ENCODE measurements at regions not wholly inside any gene's neighbourhood (a gene's known extent, or its start where the extent isn't known, plus 50 kb on each side); places are given as distances from the start of the nearest gene placed in this dataset.

- no peaks in the 10 kb centered on the region for H3K9me1 ChIP-seq (ENCODE audit: control insufficient read depth, extremely low read depth, insufficient read depth, low read length)
- dilution Hi-C loops (cut with MboI; ENCODE audit: extremely low pct_ligation_motif_present, low sequenced_read_pairs), result no loop called here
- no peak for DNase-seq (ENCODE audit: low read depth, low spot score)
These were observed 77.1 kb upstream of the ATXN3L start for GRCh38 chrX:13396924-13397323.

DNA sequence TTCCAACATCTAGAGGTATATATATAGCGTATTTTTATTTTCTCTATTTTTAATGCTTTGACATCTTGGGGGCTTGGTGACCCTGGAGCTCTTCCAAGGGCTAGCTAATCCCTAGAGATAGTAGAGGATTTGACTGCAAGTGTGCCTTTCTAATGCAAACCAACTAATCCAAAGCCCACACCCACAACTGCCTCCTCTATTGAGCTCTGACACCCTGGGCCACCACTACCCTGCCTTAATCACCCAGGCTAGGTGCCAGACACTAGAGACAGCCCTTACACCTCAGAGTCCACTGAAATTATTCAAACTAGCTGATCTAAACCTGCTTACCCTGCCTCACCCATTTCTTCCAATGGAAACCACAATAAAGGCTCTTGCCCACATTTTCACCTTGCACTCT lies 69.6 kb upstream of the ATXN3L start:
- H3K9me3 ChIP-seq (ENCODE audit: control insufficient read depth, low read depth, low read length), result no peaks in the 10 kb centered on the region
- H3K79me2 ChIP-seq (ENCODE audit: control insufficient read depth, insufficient read depth, low read length), result no peaks in the 10 kb centered on the region
- H3K9ac ChIP-seq (ENCODE audit: control insufficient read depth, extremely low read depth, insufficient read depth, low read length), result no peak overlapping the region
- no peak overlapping the region for H3K4me3 ChIP-seq (ENCODE audit: control insufficient read depth in 2 of 3, extremely low read depth in 1 of 3, insufficient read depth in 2 of 3, low read depth in 1 of 3, low read length in 3 of 3)
- no peak overlapping the region for H2AFZ ChIP-seq (ENCODE audit: control insufficient read depth, low read length)
- no peak overlapping the region for H3K4me2 ChIP-seq (ENCODE audit: control insufficient read depth, extremely low read depth, insufficient read depth, low read depth, low read length)
- H3K27me3 ChIP-seq (ENCODE audit: control insufficient read depth, extremely low read depth, insufficient read depth, low read length), result no peaks in the 10 kb centered on the region
- dilution Hi-C loops (cut with MboI; ENCODE audit: extremely low pct_ligation_motif_present, low sequenced_read_pairs), result no loop called here
- no peaks in the 10 kb centered on the region for H4K20me1 ChIP-seq (ENCODE audit: control insufficient read depth, extremely low read depth, insufficient read depth, low read length)
- H3K4me1 ChIP-seq (ENCODE audit: control insufficient read depth, extremely low read depth, insufficient read depth, low read length), result peaks cover 4% of the 10 kb centered on the region
- H3K36me3 ChIP-seq (ENCODE audit: control insufficient read depth in 2 of 2, extremely low read depth in 1 of 2, insufficient read depth in 2 of 2, low read length in 2 of 2), result no peaks in the 10 kb centered on the region
- TF ChIP-seq, protein P1, sequence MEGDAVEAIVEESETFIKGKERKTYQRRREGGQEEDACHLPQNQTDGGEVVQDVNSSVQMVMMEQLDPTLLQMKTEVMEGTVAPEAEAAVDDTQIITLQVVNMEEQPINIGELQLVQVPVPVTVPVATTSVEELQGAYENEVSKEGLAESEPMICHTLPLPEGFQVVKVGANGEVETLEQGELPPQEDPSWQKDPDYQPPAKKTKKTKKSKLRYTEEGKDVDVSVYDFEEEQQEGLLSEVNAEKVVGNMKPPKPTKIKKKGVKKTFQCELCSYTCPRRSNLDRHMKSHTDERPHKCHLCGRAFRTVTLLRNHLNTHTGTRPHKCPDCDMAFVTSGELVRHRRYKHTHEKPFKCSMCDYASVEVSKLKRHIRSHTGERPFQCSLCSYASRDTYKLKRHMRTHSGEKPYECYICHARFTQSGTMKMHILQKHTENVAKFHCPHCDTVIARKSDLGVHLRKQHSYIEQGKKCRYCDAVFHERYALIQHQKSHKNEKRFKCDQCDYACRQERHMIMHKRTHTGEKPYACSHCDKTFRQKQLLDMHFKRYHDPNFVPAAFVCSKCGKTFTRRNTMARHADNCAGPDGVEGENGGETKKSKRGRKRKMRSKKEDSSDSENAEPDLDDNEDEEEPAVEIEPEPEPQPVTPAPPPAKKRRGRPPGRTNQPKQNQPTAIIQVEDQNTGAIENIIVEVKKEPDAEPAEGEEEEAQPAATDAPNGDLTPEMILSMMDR (optimal IDR thresholded peaks at IDR 0.05 in 1 of 3, IDR thresholded peaks at IDR 0.05 in 1 of 3, conservative IDR thresholded peaks at IDR 0.05 in 1 of 3; ENCODE audit: extremely low read depth in 1 of 3, insufficient read depth in 2 of 3, low read length in 3 of 3), result no peak
- TF ChIP-seq EZH2 (IDR thresholded peaks at IDR 0.05; ENCODE audit: low read length), result no peak
- DNase-seq (ENCODE audit: low read depth, low spot score) (no peak), FAIRE-seq (no peak)
- H3K27ac ChIP-seq (ENCODE audit: control insufficient read depth, insufficient read depth, low read length), result no peak overlapping the region
- H3K9me1 ChIP-seq (ENCODE audit: control insufficient read depth, extremely low read depth, insufficient read depth, low read length), result no peaks in the 10 kb centered on the region

More at GRCh38 chrX:13396924-13397323, 77.1 kb upstream of the ATXN3L start:
- peaks cover 32% of the 10 kb centered on the region for H3K4me1 ChIP-seq (ENCODE audit: control insufficient read depth, extremely low read depth, insufficient read depth, low read length)
- peak overlapping the region; percentile 27 for H3K27ac ChIP-seq (ENCODE audit: control insufficient read depth, insufficient read depth, low read length)
- no peak overlapping the region for H3K9ac ChIP-seq (ENCODE audit: control insufficient read depth, extremely low read depth, insufficient read depth, low read length)
- no peak overlapping the region for H3K4me2 ChIP-seq (ENCODE audit: control insufficient read depth, extremely low read depth, insufficient read depth, low read depth, low read length)
- H3K36me3 ChIP-seq (ENCODE audit: control insufficient read depth in 2 of 2, extremely low read depth in 1 of 2, insufficient read depth in 2 of 2, low read length in 2 of 2), result no peaks in the 10 kb centered on the region
- H2AFZ ChIP-seq (ENCODE audit: control insufficient read depth, low read length), result no peak overlapping the region
- H3K27me3 ChIP-seq (ENCODE audit: control insufficient read depth, extremely low read depth, insufficient read depth, low read length), result no peaks in the 10 kb centered on the region
- no peak overlapping the region for H3K4me3 ChIP-seq (ENCODE audit: control insufficient read depth in 2 of 3, extremely low read depth in 1 of 3, insufficient read depth in 2 of 3, low read depth in 1 of 3, low read length in 3 of 3)
- no peaks in the 10 kb centered on the region for H4K20me1 ChIP-seq (ENCODE audit: control insufficient read depth, extremely low read depth, insufficient read depth, low read length)
- no peaks in the 10 kb centered on the region for H3K79me2 ChIP-seq (ENCODE audit: control insufficient read depth, insufficient read depth, low read length)
- peaks cover 2% of the 10 kb centered on the region for H3K9me3 ChIP-seq (ENCODE audit: control insufficient read depth, low read depth, low read length)
- TF ChIP-seq, protein P1 (optimal IDR thresholded peaks at IDR 0.05 in 1 of 3, IDR thresholded peaks at IDR 0.05 in 1 of 3, conservative IDR thresholded peaks at IDR 0.05 in 1 of 3; ENCODE audit: extremely low read depth in 1 of 3, insufficient read depth in 2 of 3, low read length in 3 of 3), result no peak
- no peak for TF ChIP-seq EZH2 (IDR thresholded peaks at IDR 0.05; ENCODE audit: low read length)
- FAIRE-seq, result peak; percentile 46

All from keratinocyte (primary cell).